Activated T-helper 1 cell treated with anti-CD3 and anti-CD28 coated beads, Interleukin-12 subunit alpha, Interleukin-12 subunit beta, Interleukin-2, Interleukin-4 antibody, amounts not matched to agents 30 ng/mL and 10 ng/mL and 1 ng/mL, durations not matched to agents 14 hours and 24 hours and 36 hours (primary cell): ENCODE measurements at regions not wholly inside any gene's neighbourhood (a gene's known extent, or its start where the extent isn't known, plus 50 kb on each side); places are given as distances from the start of the nearest gene placed in this dataset.

Experiments
- DNase-seq: peaks from one replicate; pipeline ENCODE4 v3.0.0; 2021; ENCODE audit warnings: low spot score
- H3K27ac Mint-ChIP-seq: one replicate; pipeline ENCODE4 v1.8.0; 2021; ENCODE audit warnings: mild to moderate bottlenecking, mixed read lengths
- H3K27me3 Mint-ChIP-seq: one replicate; pipeline ENCODE4 v1.8.0; 2022; ENCODE audit warnings: mild to moderate bottlenecking, moderate library complexity, mixed read lengths; ENCODE audit not compliant: insufficient read depth
- H3K36me3 Mint-ChIP-seq: one replicate; pipeline ENCODE4 v1.8.0; 2021; ENCODE audit warnings: low read depth, mixed read lengths
- H3K4me1 Mint-ChIP-seq: one replicate; pipeline ENCODE4 v1.8.0; 2021; ENCODE audit warnings: low read depth, mixed read lengths
- H3K4me3 Mint-ChIP-seq: one replicate; pipeline ENCODE4 v1.8.0; 2021; ENCODE audit warnings: mild to moderate bottlenecking, moderate library complexity, mixed read lengths
- H3K9me3 Mint-ChIP-seq: one replicate; pipeline ENCODE4 v1.8.0; 2021; ENCODE audit warnings: mixed read lengths
- intact Hi-C: fragments of 100-400 bp; cut with micrococcal nuclease; formaldehyde crosslinking; loops from one replicate; pipeline ENCODE4 v1.15.1; 2024

GRCh38 chr2:204030322-204030721 is 93.8 kb downstream of the ICOS start:
- H3K9me3 Mint-ChIP-seq: peaks cover 14% of the 10 kb centered on the region
- H3K36me3 Mint-ChIP-seq: no peaks in the 10 kb centered on the region
- no peak overlapping the region for H3K4me3 Mint-ChIP-seq
- H3K27ac Mint-ChIP-seq: no peak overlapping the region
- intact Hi-C loops: no loop called here
- no peaks in the 10 kb centered on the region for H3K27me3 Mint-ChIP-seq
- H3K4me1 Mint-ChIP-seq: peaks cover 30% of the 10 kb centered on the region
- no peak for DNase-seq

- Mint-ChIP-seq H3K27me3 (no peaks in the 10 kb centered on the region), H3K36me3 (peaks cover 2% of the 10 kb centered on the region), H3K4me3 (no peak overlapping the region), H3K9me3 (peaks cover 16% of the 10 kb centered on the region), H3K4me1 (peaks cover 29% of the 10 kb centered on the region), H3K27ac (no peak overlapping the region)
- intact Hi-C loops: no loop called here
- no peak for DNase-seq
Observed at GRCh38 chr2:204031056-204031455, 94.5 kb downstream of the ICOS start.

- H3K4me3 Mint-ChIP-seq: no peak overlapping the region
- H3K9me3 Mint-ChIP-seq: peaks cover 18% of the 10 kb centered on the region
- no peak for DNase-seq
- H3K36me3 Mint-ChIP-seq: peaks cover 3% of the 10 kb centered on the region
- no peak overlapping the region for H3K27ac Mint-ChIP-seq
- H3K4me1 Mint-ChIP-seq: peaks cover 16% of the 10 kb centered on the region
- intact Hi-C loops: no loop called here
- H3K27me3 Mint-ChIP-seq: no peaks in the 10 kb centered on the region
Observed at GRCh38 chr2:204032301-204032700, 95.7 kb downstream of the ICOS start.

- intact Hi-C loops: no loop called here
- Mint-ChIP-seq H3K4me3 (no peak overlapping the region), H3K27me3 (no peaks in the 10 kb centered on the region), H3K36me3 (peaks cover 4% of the 10 kb centered on the region), H3K27ac (no peak overlapping the region), H3K9me3 (peaks cover 24% of the 10 kb centered on the region), H3K4me1 (peaks cover 8% of the 10 kb centered on the region)
- no peak for DNase-seq
Observed at GRCh38 chr2:204033611-204034495, 97.3 kb downstream of the ICOS start.

- Mint-ChIP-seq H3K4me1 (peaks cover 5% of the 10 kb centered on the region), H3K9me3 (peaks cover 16% of the 10 kb centered on the region), H3K36me3 (peaks cover 8% of the 10 kb centered on the region), H3K27ac (no peak overlapping the region), H3K27me3 (no peaks in the 10 kb centered on the region), H3K4me3 (no peak overlapping the region)
- intact Hi-C loops: no loop called here
- DNase-seq: no peak
Observed at GRCh38 chr2:204036706-204037105, 100.1 kb downstream of the ICOS start.

- peaks cover 5% of the 10 kb centered on the region for H3K4me1 Mint-ChIP-seq
- no peak for DNase-seq
- H3K4me3 Mint-ChIP-seq: no peak overlapping the region
- intact Hi-C loops: no loop called here
- H3K27ac Mint-ChIP-seq: no peak overlapping the region
- peaks cover 8% of the 10 kb centered on the region for H3K36me3 Mint-ChIP-seq
- no peaks in the 10 kb centered on the region for H3K27me3 Mint-ChIP-seq
- peaks cover 16% of the 10 kb centered on the region for H3K9me3 Mint-ChIP-seq
Observed at GRCh38 chr2:204037286-204037685, 100.7 kb downstream of the ICOS start.

- Mint-ChIP-seq H3K36me3 (peaks cover 8% of the 10 kb centered on the region), H3K27ac (no peak overlapping the region), H3K4me1 (peaks cover 5% of the 10 kb centered on the region), H3K27me3 (no peaks in the 10 kb centered on the region), H3K4me3 (no peak overlapping the region), H3K9me3 (peaks cover 21% of the 10 kb centered on the region)
- DNase-seq: no peak
- intact Hi-C loops: no loop called here
Observed at GRCh38 chr2:204039298-204039838, 102.8 kb downstream of the ICOS start.

- no peak for DNase-seq
- Mint-ChIP-seq H3K36me3 (peaks cover 8% of the 10 kb centered on the region), H3K27me3 (no peaks in the 10 kb centered on the region), H3K4me3 (no peak overlapping the region), H3K9me3 (peaks cover 21% of the 10 kb centered on the region), H3K27ac (no peak overlapping the region), H3K4me1 (peaks cover 10% of the 10 kb centered on the region)
- intact Hi-C loops: no loop called here
Observed at GRCh38 chr2:204040016-204040415, 103.5 kb downstream of the ICOS start.

- DNase-seq: no peak
- H3K27ac Mint-ChIP-seq: no peak overlapping the region
- H3K36me3 Mint-ChIP-seq: peaks cover 3% of the 10 kb centered on the region
- H3K9me3 Mint-ChIP-seq: peaks cover 13% of the 10 kb centered on the region
- peaks cover 23% of the 10 kb centered on the region for H3K4me1 Mint-ChIP-seq
- no peaks in the 10 kb centered on the region for H3K27me3 Mint-ChIP-seq
- intact Hi-C loops: no loop called here
- H3K4me3 Mint-ChIP-seq: no peak overlapping the region
Observed at GRCh38 chr2:204042401-204042800, 105.8 kb downstream of the ICOS start.

- no peak for DNase-seq
- H3K27me3 Mint-ChIP-seq: no peaks in the 10 kb centered on the region
- no peak overlapping the region for H3K4me3 Mint-ChIP-seq
- no peaks in the 10 kb centered on the region for H3K36me3 Mint-ChIP-seq
- intact Hi-C loops: no loop called here
- H3K9me3 Mint-ChIP-seq: peaks cover 6% of the 10 kb centered on the region
- no peak overlapping the region for H3K27ac Mint-ChIP-seq
- peaks cover 41% of the 10 kb centered on the region for H3K4me1 Mint-ChIP-seq
Observed at GRCh38 chr2:204046145-204046544, 109.6 kb downstream of the ICOS start.

GRCh38 chr2:204049635-204050034 is 113.1 kb downstream of the ICOS start:
- Mint-ChIP-seq H3K27me3 (peaks cover 6% of the 10 kb centered on the region), H3K36me3 (no peaks in the 10 kb centered on the region), H3K4me3 (no peak overlapping the region), H3K9me3 (no peaks in the 10 kb centered on the region), H3K27ac (no peak overlapping the region), H3K4me1 (peaks cover 41% of the 10 kb centered on the region)
- intact Hi-C loops: no loop called here
- DNase-seq: no peak

GRCh38 chr2:204050681-204051080 is 114.1 kb downstream of the ICOS start:
- Mint-ChIP-seq H3K27ac (no peak overlapping the region), H3K36me3 (no peaks in the 10 kb centered on the region), H3K4me1 (peaks cover 31% of the 10 kb centered on the region), H3K9me3 (no peaks in the 10 kb centered on the region), H3K4me3 (no peak overlapping the region), H3K27me3 (peaks cover 6% of the 10 kb centered on the region)
- intact Hi-C loops: no loop called here
- DNase-seq: no peak

- H3K27ac Mint-ChIP-seq: no peak overlapping the region
- peaks cover 23% of the 10 kb centered on the region for H3K4me1 Mint-ChIP-seq
- DNase-seq: no peak
- no peak overlapping the region for H3K4me3 Mint-ChIP-seq
- intact Hi-C loops: no loop called here
- H3K27me3 Mint-ChIP-seq: peaks cover 6% of the 10 kb centered on the region
- no peaks in the 10 kb centered on the region for H3K36me3 Mint-ChIP-seq
- no peaks in the 10 kb centered on the region for H3K9me3 Mint-ChIP-seq
Observed at GRCh38 chr2:204051476-204051875, 114.9 kb downstream of the ICOS start.
